Hematopoietic multipotent progenitor cell (in vitro differentiated cells): ENCODE measurements at regions not wholly inside any gene's neighbourhood (a gene's known extent, or its start where the extent isn't known, plus 50 kb on each side); places are given as distances from the start of the nearest gene placed in this dataset.
"Not testable (repeated sequence)": the region's sequence is repeated elsewhere in the genome, so short reads cannot be mapped to it uniquely, and the experiment has no call there.

Experiments used
- DNase-seq, 3 donors: peaks; one replicate each; pipeline ENCODE4 v3.0.0-alpha.2; 2011 to 2015; ENCODE audit warnings: low read depth in 2 of 3, low spot score in 2 of 3

DNA sequence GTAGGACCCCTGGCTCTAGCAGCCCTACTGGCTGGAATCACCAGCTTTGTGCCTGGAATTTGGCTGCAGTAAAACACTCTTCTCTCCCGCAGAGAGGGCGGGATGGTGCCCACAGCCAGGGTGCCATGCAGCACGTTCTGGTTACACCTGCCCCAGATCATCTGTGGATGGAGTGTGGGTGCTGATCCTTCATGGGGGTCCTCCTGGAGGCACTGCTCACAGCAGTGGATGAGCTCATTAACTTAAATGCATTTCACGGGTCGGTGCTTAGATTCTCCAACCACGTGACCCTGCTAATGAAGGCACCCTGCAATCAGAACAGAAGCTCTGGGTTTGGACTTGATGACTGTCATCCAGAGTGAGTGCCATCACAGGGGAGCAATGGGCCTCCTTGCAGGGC, 138.6 kb upstream of the AFDN start:
- no peak for DNase-seq

DNA sequence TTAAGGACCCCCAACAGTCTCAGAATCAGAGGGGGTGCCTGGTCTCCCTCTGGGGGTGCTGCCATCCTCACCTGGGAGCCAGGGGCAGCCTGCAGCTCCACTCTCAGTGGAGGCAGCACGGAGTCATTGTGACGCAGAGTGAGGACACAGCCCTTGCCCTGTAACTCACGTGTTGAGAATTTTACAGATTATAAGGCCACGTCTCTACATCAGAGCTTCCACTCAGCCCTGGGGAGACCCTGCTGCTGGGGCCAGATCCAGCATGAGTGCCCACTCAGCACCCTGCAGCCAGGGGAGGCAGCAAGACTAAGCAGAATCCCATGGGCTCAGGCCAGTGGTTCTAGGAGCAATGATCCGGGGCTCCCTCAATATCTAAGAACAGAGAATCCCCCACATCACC, 137.4 kb upstream of the AFDN start:
- DNase-seq = no peak

DNA sequence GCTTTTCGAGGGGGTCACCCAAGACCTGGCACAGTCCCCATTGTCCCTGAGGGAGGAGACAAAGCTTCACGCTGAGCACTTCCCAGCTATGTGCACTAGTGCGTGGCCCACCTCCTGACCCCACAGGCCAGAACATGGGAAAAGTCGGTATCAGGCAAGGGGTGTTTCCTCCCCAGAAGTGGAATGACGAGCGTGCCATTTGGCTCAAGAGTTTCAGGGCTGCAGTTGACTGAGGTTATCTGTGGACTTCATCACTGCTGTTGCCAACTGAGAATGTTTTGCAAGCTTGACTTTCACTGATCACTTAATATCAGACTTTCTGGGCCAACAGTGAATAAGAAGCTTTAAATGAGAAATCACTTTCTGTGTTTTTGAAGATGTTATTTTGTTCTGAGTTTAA, 137.0 kb upstream of the AFDN start:
- DNase-seq = no peak

DNA sequence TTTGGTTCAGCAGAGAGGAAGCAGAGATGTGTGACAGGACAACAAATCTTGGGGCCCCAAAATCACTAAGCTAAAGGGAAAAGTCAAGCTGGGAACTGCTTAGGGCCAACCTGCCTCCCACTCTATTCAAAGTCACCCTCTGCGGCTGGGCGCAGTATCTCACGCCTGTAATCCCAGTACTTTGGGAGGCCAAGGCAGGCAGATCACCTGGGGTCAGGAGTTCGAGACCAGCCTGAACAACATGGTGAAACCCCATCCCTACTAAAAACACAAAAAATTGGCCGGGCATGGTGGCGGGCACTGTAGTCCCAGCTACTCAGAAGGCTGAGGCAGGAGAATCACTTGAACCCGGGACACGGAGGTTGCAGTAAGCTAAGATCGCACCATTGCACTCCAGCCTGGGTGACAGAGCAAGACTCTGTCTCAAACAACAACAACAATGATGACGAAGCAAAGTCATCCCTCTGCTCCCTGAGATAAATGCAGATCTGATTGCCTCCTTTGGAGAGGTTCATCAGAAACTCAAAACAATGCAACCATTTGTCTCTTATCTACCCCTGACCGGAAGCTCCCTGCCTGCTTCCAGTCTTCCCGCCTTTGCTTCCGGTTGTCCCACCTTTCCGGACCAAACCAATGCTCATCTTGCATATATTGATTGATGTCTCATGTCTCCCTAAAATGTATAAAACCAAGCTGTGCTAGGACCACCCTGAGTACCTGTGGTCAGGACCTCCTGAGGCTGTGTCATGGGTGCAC, 136.4 kb upstream of the AFDN start:
- not testable (repeated sequence) for DNase-seq

DNA sequence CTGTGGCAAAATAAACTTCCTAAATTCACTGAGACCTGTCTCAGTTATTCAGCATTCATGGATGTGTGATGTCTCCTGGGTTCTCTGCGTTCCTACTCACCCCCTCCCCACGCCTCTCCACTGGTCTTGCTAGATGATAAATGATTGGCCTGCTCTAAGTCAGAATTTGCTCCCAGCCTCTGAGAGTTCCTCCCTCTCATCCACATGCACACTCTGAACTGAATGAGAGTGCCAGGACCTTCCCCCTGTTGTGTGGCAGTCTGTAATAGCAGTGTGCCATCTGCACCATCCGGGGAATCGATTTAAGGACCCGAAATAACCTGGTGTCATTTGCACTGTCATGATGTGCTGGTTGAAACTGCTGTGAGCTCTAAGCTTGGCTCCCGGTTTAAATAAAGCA, 135.8 kb upstream of the AFDN start:
- no peak for DNase-seq

DNA sequence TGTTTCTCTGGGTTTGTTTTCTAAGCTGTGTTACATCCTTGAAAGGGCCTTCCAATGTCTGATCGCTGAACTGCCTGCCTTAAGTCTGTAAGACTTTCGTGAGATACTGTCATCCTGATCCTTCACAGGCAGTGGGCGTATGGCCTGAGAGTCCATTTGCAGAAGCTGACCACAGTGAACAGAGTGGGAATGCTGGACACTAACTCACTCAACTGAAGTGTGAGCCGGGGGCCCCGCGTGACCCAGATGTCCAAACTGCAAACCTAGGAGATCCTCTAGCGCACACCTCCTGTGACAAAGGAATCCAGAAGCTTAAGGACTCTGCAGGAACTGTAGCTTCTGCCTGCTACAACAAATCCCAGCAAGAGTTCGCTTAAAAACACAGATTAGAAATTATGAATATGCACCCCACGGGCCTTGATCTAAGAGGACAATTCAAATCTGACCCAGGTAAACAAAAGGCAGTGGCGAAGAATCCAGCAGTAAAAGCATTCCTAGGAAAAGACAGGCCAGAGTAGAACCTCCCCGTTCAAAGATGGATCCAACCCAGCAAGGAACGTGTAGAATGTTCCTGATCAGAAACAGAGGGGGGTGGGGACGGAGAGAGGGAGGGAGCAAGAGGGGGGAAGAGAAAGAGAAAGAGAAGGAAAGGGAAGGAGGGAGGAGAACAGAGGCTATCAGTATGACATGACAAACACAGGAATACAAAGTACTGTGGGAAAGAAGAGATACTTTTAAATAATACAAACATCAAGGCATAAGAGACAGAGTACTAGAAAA, 135.0 kb upstream of the AFDN start:
- no peak for DNase-seq

DNA sequence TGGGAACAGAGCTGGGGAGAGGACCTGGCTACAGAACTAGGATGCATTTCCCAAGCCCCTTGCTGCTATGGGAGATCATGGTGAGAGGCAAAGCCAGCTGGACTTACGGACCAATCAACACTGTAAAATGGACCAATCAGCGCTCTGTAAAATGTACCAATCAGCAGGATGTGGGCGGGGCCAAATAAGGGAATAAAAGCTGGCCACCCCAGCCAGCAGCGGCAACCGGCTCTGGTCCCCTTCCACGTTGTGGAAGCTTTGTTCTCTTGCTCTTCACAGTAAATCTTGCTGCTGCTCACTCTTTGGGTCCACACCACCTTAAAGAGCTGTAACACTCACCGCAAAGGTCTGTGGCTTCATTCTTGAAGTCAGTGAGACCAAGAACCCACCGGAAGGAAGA, 133.2 kb upstream of the AFDN start:
- not testable (repeated sequence) for DNase-seq

DNA sequence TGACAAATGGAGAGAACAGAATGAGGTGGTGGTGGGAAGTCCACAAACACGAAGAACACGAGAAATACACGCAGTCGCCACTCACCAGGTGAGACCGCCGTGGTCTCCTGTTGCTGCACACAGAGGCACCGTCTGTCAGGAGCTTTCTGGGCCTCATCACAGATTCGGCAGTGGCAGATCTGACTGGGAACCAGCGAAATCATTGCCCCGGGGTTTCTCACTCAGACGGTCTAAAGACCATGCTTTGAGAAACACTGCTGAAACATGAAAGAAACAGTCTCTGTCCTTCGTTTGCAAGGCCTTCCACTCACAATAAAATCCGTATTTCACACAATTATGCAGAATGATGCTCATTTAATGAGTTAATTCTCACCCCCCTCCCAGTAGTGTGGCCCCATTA, 130.9 kb upstream of the AFDN start:
- DNase-seq = no peak

DNA sequence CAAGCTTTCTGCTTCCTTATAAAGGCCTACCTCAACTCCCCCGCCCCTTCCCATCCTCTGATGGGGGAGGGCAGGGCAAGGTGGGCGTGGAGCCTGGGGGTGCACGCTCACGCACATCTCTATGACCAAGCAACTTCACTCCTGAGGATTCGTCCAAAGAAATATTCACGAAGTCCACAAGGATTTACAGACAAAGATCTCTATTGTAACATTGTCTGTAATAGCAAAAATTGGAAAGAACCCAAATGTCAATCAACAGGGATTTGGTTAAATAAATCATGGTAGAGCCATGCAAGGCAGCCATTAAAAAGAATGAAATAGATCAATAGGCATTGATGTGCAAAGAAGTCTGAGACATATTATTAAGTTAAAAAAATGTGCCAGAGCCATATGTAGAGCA, 130.4 kb upstream of the AFDN start:
- DNase-seq = no peak

DNA sequence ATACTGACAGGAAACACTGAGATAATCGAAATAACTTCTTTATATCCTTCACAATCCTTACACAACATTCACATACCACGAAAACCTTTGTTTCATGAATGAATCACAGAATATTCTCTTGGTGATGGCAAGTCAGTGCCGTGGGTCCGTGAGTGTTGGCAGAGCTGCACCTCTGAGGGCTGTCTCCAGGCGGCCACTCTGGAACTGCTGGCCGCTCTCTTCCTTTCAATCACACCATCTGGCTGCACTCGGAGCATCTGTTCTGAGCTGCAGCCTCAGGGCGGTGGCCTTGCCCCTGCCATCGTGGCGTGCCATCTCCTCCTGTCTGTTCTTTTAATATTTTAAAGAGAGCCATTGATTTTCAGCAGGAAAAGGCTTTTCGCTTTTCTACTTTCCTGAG, 129.4 kb upstream of the AFDN start:
- DNase-seq = no peak

DNA sequence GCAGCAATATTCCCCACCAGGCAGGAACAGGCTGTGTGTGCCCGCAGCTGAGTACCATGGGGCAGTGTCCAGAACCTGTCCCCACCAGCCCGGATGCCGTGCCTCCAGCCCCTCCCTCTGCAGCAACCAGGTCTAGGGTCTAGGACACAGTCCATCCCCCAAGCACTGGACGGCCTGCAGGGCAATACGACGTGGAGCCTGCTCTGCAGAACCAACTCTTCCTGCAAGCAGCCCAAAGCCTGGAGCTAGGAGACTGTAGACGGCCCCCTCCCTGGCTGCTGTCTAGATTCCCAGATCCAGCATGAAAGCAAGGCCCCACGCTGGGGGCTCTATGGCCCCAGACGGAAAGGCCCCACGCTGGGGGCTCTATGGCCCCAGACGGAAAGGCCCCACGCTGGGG, 128.2 kb upstream of the AFDN start:
- DNase-seq = no peak

DNA sequence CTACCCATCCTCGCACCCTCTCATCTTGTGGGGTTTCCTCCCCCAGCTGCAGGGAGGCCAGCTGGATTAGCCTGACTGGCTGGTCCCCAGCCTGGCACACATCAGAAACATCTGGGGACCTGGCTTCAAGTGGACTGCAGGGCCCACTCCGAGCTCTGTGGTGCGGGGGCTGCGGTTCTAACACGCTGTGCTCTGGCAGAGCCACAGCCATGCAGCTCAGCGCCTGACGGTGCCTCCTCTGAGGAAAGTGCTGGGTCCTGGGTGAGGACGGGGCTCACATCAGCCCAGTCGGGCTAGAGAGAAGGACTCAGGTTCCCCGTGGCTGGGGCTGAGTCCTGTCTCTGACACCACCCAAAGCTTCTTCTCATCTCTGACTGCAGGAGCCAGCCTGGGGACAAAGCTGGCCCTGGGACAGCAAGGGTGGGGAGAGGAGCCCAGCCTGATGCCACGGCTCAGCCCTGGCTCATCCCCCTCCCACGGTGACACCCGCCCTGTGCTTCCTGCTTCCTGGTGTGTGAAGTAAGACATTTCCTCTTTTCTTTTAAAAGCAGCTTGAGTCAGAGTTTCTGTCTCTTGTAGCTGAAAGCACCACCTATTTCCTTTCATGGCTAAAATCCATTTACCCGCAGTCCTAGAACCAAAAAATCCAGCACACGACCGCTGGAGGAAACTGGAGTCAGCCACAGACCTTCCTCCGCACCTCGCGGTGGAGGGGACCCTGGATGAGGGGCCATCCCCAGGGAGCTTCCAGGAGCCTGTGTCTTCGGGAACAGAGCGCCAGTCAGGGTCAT, 127.4 kb upstream of the AFDN start:
- peak in 2 of 3 donors; percentile 71 to 81 for DNase-seq

DNA sequence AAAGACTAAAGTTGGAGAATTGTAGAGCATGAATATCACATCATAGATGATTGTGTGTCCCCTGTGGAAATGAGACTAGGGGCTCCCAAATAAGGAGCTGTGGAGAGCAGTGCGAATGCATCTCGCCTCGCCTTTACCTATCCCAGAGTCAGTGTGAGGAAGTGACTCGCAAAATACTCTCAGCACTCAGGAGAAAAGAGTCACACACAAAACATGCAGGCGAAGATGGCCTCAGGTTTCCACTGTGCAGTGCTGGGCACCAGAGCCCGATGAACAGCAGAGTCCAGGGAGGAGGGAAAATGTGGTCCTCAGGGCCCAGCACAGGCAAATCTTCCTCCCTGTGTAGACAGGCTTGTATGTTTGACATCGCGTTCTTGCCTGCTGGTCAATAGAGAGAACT, 126.5 kb upstream of the AFDN start:
- DNase-seq = no peak

DNA sequence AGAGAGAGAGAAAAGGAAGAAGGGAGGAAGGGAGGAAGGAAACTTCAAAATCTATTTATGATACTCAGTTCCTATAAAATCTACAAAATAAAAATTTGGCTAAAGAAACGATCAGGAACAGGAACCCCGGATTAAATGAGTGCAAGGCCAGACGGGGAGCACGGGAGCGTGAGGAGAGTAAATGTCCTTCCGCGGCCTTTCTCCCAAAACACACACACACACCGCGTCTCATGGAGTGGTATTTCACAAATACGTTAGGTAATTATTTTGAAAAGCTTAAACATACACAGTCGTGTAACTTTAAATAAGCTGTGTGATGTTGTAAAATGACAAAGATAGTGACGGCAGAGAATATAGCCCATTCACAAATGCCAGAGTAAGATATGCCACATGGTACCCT, 125.7 kb upstream of the AFDN start:
- no peak for DNase-seq

DNA sequence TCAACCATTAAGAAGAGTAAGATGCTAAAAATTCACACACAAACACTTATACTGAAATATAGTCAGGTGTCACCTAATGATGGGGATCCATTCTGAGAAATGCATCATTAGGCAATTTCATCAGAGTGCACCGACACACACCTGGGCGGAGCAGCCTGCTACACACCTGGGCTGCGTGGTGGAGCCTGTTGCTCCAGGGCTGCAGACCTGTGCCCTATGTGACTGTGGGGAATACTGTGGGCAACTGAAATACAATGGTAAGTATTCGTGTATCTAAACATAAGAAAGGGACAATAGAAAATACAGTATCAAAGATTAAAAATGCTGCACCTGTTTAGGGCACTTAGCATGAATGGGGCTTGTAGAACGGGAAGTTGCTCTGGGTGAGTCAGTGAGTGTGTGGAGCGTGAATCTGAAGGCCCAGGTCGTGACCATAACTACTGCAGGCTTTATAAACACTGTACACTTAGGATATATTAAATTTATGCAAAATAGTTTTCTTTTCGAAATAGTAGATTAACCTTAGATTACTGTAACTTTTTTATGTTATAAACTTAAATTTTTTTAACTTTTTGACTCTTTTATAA, 124.4 kb upstream of the AFDN start:
- DNase-seq = peak in 2 of 3 donors; percentile 20 to 52

DNA sequence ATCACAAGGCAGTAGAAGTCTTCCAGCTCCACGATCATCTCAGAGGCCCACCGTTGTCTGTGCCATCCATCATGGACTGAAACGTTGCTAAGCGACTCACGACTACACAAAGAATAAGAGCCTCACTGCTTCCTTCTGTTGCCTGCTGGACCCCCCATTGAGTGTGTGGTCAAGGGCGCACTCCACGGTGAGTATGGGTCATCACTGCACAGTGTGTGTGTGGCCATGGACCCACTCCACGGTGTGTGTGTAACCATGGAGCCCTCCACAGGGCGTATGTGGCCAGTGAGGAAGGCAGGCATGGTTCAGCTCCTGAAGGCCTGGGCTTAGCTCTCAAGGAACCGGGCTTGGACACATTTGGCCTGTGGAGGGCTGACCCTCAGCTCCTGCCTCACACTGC, 123.4 kb upstream of the AFDN start:
- no peak for DNase-seq

DNA sequence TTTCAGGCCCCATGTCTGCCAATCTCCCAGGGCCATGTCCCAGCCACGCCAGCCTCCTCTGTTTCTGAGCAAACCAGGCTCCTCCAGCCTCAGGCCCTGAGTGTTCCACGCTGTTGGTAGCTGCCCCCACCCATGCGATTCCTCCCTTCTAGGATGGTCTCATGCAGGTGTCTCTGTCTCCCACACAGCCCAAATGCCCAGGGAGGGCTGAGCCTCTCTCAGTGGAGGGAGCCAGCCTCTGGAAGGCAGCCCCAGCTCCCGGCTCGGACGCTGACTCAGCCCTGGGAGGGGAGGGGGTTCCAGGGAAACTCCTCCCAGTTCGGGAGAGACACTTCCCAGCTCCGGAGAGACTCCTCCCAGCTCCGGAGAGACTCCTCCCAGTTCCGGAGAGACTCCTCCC, 122.9 kb upstream of the AFDN start:
- DNase-seq = no peak

DNA sequence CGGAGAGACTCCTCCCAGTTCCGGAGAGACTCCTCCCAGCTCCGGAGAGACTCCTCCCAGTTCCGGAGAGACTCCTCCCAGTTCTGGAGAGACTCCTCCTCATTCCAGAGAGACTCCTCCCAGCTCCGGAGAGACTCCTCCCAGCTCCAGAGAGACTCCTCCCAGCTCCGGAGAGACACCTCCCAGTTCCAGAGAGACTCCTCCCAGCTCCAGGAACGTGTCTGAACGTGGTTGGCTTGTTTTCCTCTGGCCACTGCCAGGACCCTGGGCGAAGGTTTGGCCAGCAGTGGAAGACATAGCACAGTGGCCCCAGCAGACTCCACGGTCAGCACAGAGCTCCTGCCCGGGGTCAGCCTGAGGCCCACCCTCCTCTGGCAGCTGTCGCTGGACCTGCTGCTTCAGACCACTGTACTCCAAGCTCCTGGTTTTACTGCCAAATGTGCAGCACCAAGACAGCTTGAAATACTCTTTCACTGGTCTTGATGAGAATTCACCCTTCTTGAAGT, 122.3 kb upstream of the AFDN start:
- no peak for DNase-seq

DNA sequence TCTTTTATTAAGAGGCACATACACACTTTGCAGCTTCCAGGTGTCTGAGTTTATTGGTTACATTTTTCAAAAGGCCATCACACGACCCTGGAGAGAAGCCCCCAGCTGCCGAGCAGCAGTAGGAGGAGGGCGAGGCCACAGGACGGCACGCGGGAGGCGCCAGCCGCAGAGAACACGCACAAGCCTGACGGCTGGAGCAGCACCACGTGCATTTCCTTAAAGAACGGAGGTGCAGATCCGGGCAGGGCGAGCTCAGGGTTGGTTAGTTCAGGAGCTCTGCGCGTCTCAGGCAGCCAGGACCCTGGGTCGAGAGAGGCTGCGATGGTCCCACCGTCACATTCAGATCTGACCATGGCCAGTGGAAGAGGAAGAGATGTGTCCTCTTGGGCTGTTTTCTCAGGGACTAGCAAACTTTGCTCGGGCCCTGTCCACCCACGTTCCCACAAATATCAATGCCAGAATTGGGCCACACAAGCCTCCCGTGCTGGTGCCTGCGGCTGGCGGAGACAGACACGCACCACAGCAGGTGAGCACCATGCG, 121.4 kb upstream of the AFDN start:
- DNase-seq = no peak

DNA sequence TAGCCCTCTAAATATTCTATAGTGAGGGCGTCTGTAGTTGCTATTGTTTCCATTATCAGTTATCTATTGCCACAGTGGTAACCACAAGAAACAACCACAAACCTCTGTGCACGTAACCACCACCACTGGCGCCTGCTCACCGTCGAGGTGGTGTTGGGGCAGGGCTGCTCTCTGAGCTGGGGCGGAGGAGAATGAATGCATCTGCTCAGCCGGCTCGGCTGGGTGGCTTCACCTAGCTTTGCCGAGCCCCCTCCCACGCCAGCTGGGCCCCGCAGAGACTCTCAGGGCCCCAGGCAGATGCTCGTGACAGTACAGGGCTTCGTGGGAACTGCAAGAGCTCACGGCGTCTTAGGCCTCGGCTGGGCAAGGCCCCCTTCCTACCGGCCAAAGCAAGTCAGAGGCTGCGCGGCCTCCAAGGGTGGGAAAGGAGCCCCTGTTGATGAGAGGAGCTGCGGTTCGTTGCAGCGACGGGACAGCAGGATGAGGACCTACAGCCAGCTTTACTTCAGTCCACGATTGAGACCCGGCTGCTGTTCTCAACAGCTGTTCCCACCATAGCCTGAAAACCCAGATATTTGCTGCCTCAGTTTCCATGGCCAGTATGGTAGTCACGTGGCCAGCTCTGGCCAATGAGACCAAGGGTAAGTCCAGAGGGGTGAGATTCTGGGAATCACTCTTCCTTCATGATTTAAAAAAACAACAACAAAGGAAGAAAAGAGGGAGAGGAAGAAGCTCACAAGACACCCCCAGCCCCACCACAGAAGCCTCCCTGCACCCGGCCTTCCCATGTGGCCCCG, 120.2 kb upstream of the AFDN start:
- DNase-seq = peak; percentile 48 to 72 (median 52)
